Cardiac fibroblast (primary cell): ENCODE measurements at regions not wholly inside any gene's neighbourhood (a gene's known extent, or its start where the extent isn't known, plus 50 kb on each side); places are given as distances from the start of the nearest gene placed in this dataset.
A peak's percentile ranks its signal among the peaks of the same experiment; 100 is the strongest.

Experiments used
- DNase-seq, 2 donors: peaks; one replicate each; pipeline versions ENCODE4 v3.0.0 to v3.0.0-alpha.2; 2010; ENCODE audit warnings: low read depth in 2 of 2
- H3K4me3 ChIP-seq, 2 donors: replicated peaks in 1 of 2; 1 replicate in 1 of 2; 2 replicates in 1 of 2; pipeline ENCODE4 v1.5.1; 2011; ENCODE audit warnings: low read depth in 2 of 2, low read length in 2 of 2, mild to moderate bottlenecking in 2 of 2, moderate library complexity in 1 of 2
- TF ChIP-seq, protein P1 (sequence below): IDR thresholded peaks from one replicate; pipeline ENCODE4 v1.5.1; 2011; ENCODE audit warnings: low read depth, mild to moderate bottlenecking, low read length, inconsistent platforms

DNA sequence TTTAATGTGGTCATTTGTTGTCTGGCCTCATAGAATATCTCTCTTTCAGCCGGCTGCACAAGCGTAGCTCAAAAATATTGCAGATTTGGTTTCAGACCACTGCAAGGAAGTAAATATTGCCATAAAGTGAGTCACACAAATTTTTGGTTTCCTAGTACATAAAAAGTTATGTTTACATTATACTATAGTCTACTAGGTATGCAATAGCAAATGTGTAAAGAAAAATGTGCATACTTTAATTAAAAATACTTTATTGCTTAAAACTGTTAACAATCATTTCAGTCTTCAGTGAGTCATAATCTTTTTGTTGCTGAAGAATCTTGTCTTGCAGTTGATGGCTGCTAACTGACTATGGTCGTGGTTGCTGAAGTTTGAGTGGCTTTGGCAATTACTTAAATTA lies 425.1 kb upstream of the ROBO1 start:
- TF ChIP-seq, protein P1, sequence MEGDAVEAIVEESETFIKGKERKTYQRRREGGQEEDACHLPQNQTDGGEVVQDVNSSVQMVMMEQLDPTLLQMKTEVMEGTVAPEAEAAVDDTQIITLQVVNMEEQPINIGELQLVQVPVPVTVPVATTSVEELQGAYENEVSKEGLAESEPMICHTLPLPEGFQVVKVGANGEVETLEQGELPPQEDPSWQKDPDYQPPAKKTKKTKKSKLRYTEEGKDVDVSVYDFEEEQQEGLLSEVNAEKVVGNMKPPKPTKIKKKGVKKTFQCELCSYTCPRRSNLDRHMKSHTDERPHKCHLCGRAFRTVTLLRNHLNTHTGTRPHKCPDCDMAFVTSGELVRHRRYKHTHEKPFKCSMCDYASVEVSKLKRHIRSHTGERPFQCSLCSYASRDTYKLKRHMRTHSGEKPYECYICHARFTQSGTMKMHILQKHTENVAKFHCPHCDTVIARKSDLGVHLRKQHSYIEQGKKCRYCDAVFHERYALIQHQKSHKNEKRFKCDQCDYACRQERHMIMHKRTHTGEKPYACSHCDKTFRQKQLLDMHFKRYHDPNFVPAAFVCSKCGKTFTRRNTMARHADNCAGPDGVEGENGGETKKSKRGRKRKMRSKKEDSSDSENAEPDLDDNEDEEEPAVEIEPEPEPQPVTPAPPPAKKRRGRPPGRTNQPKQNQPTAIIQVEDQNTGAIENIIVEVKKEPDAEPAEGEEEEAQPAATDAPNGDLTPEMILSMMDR, result no peak
- H3K4me3 ChIP-seq, result no peak overlapping the region
- peak; percentile 1 to 36 for DNase-seq

DNA sequence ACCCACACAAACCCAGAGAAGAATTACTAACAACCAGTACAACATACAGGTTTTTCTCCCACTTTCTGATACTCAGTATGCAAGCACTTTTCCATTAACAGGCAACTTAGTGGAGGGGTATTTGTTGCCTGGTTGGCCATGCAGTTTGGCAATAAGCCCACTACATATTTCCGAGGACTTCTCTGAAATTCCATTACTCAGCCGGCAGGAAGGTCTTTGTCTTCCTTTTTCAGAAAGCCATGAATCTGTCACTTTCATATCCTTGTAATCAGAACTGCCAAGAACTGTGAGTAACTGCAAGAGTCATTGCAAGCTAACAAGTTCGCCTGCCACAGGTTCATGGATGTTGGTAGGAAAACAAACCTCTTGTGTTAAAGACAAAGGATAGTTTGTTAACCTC lies 422.3 kb upstream of the ROBO1 start:
- peak; percentile 79 to 92 for DNase-seq
- TF ChIP-seq, protein P1, result no peak

DNA sequence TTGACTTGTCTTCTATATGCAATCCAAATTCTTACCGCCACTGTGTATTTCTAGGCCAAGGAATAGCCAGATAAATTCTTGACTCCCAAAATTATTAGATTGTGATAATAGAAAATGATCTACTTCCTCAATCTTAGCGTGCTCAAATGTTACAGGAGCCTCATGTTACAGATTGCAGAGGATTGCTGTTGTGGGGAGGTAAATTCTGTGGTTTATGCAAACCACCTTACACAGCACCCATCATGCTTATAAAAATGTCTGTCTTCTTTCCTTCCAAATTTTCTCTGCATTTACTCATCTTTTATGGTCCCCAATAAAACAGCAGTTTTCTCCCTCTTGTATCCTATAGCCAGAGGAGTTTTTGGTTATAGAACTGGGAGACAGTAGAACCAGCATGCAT lies 420.2 kb upstream of the ROBO1 start:
- no peak overlapping the region for H3K4me3 ChIP-seq
- no peak for DNase-seq
- TF ChIP-seq, protein P1, result no peak

More for the DNA sequence above, 422.3 kb upstream of the ROBO1 start:
- no peak overlapping the region for H3K4me3 ChIP-seq

DNA sequence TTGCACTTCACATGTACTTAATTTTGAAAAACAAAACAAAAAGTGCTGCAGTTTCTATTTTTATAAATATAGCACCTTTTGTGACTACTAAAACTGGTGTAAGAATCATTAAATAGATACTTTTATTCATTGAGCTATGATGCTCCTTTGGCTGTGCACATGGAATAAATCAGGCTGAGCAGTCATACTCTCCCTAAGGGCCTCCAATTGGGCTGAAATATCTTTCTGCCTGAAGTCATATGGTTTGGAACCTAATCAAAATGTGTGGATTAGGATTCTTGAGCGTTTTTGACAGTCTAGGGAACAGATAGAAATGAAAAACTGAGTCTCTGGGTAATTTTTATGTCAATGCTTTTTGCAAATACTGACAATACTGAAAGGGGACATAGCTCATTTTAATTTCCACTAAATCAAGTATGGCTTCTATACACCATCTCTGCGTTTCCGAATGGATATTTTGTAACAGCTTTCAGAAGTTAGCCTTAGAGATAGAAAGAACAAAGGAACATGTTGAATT lies 392.2 kb upstream of the ROBO1 start:
- DNase-seq, result no peak
- no peak overlapping the region for H3K4me3 ChIP-seq
- TF ChIP-seq, protein P1, result no peak

DNA sequence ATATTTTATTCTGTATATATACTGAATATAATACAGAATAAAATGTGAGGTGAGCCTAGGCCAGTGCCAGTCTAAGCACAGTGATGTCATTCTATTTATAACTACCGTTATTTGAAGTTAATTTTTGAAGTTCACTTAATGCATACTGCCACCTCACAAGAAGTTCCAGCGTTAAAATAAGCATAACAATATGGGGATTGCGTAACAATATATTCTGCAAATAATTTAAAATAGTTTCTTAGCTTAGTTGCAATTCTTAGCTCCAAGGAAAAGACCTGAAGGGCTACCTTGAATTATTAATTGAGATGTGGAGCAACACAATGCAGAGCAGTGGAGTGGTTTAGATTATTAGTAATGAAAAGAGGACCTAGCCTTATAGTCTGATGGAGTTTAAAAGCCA lies 390.5 kb upstream of the ROBO1 start:
- TF ChIP-seq, protein P1, result no peak
- no peak overlapping the region for H3K4me3 ChIP-seq
- DNase-seq, result no peak

DNA sequence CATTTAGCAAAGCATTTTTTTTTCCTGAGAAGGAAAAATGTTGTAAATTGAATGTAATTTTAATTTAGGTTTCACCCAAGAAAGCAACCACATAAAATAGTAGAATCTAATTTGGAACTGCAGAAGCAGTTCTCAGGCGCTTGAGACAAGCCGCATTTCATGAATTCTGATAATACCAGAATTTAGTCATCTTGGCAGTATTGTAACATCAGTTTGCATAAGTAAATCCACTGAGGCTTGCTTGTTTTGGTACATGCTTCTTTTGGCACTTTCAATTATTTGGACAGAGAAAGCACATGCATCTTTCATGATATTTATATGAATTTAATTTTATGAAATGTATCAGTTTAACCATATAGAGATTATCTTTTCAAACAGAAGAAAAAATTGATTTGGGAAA lies 389.7 kb upstream of the ROBO1 start:
- DNase-seq, result peak; percentile 14 to 22
- no peak overlapping the region for H3K4me3 ChIP-seq
- TF ChIP-seq, protein P1, result no peak

DNA sequence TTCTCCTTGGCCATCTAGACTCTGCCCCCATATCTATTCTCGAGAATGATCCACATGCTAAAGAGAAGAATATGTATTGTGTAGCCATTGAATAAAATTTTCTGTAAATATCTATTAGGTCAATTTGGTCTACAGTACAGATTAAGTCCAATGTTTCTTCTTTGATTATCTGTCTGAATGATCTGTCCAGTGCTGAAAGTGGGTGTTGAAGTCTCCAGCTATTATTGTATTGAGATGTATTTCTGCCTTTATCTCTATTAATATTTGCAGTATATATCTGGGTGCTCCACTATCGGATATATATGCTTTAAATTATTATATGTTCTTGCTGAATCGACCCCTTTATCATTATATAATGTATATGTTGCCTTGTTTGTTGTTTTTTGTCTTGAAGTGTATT lies 384.9 kb upstream of the ROBO1 start:
- DNase-seq, result no peak
- TF ChIP-seq, protein P1, result no peak
- H3K4me3 ChIP-seq, result no peak overlapping the region
